HG03571 (cell line): ENCODE measurements at regions not wholly inside any gene's neighbourhood (a gene's known extent, or its start where the extent isn't known, plus 50 kb on each side); places are given as distances from the start of the nearest gene placed in this dataset.

Experiments used
- ATAC-seq: cut with Tn5 transposase; IDR thresholded peaks from one replicate; pipeline ENCODE4 v1.9.1; 2021; ENCODE audit not compliant: unreplicated experiment

- ATAC-seq, result no peak
Measured at GRCh38 chr2:242022550-242023290, 153.2 kb downstream of the RTP5 start.

DNA sequence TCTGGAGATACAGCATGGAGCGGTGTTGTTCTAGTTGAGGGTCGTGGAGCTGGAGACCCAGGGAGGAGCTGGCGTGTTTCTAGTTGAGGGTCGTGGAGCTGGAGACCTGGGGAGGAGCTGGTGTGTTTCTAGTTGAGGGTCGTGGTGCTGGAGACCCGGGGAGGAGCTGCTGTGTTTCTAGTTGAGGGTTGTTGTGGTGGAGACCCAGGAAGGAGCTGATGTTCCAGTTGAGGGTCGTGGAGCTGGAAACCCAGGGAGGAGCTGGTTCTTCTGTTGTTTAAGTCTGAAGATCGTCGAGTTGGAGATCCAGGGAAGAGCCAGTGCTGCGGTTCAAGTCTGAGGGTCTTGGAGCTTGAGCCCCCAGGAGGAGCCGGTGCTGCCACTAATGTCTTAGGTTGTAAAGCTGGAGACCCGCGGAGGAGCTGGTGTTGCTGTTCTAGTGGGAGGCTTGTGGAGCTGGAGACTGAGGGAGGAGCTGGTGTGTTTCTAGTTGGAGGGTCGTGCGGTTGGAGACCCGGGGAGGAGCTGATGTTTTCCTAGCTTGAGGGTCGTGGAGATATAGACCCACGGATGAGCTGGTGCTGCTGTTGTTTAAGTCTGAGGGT lies 155.3 kb downstream of the RTP5 start:
- ATAC-seq, result no peak

GRCh38 chr2:242027676-242028450 lies 158.3 kb downstream of the RTP5 start:
- ATAC-seq, result no peak

- no peak for ATAC-seq
Measured at GRCh38 chr2:242029422-242030225, 160.1 kb downstream of the RTP5 start.

DNA sequence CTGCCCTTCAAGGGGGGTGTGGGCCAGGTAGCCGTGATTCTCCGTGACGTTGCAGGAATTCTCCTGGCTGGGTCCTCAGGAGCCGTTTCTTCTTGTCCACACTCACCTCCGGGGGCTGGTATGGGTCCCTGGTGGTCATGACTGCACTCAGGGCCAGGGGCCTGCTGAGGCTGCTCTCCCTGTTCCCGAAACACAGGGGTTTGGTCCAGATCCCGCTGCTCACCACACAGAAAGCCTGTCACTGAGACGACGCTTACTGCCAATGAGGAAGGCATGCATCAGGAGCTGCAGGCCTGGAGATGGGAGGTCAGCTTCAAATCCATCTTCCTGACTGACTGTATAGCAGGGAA lies 160.7 kb downstream of the RTP5 start:
- no peak for ATAC-seq

DNA sequence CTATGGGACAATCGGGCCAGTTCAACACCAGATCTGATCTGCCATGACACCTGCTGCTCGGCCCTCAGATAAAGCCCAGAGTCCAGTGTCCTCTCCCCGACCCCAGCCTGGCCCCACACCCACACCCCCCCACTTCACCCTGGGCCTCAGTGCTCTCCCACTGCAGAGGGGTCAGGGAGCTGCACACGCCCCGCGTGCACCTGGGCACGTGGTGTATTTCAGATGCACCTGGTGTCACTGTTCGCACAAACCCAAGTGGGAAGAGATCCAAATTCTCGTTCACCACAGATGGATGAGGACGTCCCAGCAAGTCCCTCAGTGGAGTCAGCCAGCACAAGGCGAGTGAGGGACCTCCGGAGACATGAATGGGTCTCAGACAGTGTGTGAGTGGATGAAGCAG lies 161.3 kb downstream of the RTP5 start:
- no peak for ATAC-seq

GRCh38 chr2:242031481-242032019 lies 162.0 kb downstream of the RTP5 start:
- ATAC-seq, result no peak

DNA sequence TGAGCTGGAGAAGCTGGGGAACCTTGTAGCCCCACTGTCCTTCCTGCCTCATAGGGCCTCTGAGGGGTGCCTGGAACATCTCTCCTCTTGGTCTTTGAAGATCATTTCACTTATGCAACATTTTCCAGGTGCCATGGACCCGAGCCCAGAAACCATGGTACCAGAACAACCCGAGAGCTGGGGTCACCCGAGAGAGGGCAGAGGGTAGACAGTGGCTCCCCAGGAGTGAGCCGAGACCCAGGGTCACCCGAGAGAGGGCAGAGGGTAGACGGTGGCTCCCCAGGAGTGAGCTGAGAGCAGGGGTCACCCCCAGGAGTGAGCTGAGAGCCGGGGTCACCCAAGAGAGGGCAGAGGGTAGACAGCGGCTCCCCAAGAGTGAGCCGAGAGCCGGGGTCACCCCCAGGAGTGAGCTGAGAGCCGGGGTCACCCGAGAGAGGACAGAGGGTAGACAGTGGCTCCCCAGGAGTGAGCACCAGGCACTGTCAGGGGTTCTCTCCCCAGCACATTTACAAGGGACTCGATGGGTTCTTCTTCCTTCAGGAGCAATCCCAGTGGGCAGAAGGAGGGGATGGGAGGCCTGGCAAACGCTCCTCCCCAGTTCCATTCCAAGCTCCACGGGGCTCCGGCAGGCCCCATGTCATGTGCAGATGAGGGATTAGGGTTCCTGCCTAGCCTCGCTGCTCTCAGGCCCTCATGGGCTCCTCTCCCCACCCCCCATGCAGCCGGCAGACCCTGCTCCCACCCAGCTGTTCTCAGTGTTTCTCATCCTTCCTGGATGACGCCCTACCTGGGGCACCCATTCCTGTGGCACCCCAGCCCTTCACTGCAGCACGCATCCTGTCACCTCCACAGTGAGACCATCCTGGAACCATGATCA lies 163.5 kb downstream of the RTP5 start:
- no peak for ATAC-seq

- no peak for ATAC-seq
Measured at GRCh38 chr2:242034138-242034537, 164.6 kb downstream of the RTP5 start.

- no peak for ATAC-seq
Measured at GRCh38 chr2:242034996-242035814, 165.7 kb downstream of the RTP5 start.

DNA sequence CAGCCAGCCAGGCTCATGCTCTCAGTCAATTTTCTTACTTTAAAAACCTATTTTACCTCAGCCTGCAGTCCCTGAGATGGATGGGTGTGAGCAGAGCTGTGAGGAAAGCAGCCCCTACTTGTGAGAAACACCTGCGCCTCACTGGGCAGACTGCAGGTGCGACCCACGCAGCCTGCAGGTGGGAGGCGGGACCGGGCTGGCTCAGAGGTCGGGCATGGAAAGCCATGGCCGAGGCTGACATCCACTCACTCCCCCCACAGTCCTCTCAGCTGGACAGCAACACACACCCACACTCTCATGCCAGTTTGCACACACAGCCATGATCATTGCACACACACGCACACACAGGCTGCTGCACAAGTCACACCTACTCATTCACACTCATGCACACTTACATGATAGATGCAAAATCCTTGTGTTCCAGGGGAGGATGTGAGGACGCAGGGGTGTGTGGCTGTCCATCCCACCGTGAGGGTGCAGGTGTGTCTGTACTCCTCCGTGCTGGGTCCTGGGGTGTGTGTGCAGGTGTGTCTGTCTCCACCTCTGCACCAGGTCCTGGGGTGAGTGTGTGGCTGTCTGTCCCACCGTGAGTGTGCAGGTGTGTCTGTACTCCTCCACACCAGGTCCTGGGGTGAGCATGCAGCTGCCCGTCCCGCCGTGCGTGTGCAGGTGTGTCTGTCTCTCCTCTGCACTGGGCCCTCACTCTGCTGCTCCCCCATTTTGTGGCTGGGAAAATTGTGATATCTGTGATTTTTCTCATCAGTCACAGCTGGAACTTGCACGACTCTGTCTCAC lies 166.5 kb downstream of the RTP5 start:
- ATAC-seq, result no peak

DNA sequence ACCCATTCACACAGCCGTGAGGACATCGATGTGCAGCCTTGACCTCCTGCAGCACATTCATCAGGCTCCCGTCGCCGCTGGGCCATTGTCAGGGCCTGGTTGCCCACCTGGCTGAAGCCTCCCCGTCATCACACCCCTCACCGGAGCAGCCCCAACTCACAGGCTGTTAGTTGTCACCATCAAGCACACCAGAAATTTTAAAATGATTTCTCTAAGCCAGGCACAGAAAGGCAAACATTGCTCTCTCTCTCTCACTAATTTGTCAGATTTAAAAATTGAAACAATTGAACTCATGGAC lies 167.1 kb downstream of the RTP5 start:
- no peak for ATAC-seq

DNA sequence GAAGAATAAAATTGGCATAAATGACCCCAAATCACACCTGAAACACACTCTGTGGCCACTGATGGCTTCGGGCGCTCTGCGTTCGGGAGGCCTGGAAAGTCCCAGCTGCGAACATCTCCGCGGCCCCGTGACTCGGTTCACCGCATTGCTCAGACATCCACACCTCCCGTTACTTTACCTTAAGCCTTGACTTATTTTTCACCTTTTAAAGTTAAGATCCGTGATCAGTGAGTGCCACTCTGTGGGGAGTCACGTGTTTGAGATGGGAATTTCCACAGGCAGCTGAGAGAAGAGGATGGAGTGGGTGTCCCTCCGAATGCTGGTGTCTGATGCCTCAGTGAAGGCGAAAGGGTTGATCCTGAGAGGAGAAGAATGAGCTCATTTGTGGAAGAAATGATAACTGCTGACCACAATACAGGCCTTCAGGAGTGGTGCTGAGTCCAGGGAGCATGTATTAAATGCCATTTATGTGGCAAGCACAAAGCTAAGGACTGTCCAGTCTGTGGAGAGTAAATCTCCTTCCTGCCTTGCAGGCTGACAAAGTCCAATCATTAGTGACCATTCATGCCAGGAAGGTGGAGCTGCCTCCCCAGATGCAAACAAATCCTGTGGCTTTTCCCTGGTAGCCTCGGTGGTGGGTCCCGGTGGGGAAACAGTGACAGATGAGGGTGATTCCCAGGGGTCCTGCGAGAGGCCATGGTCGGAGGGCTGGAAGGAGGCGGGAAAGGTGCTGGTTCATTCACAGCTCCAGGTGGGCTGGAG lies 168.8 kb downstream of the RTP5 start:
- no peak for ATAC-seq

DNA sequence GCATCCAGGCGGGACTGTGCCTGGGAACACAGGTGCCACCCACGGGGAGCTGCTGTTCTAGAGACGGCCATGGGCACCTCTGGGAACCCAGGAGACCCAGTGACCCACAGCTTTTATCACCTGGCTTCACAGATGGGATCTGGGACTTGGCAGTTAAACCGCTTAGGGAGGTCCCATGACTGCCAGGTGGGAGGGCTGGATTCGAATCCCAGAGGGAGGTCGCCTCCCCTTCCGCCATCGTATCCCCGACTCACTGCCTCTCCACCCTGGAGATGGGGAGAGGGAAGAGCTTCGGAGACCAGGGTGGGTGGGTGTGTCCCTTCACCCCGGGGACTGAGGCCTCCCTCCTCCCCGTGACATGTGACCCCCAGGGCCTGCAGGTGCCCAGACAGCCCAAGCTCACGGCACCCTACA lies 169.4 kb downstream of the RTP5 start:
- no peak for ATAC-seq

- no peak for ATAC-seq
Measured at GRCh38 chr2:242040303-242040655, 170.8 kb downstream of the RTP5 start.

DNA sequence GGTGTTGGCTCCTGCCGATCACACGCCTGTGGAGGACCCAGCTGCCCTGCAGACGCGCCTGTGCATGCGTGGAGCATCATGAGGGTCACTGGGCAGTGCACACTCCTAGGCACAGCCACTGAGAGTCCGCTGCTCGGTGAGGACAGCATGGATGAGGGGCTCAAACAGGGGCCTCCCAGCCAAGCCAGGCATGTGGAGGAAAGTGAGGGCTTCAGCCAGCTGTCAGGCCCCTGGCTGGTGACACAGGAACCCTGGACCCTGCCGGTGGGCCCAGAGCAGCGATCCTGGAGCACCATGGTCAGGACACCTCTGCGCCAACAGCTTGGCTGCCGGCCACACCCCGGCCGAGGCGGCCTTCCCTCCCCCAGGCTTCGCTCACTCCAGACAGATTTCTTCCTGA lies 171.2 kb downstream of the RTP5 start:
- ATAC-seq, result no peak

DNA sequence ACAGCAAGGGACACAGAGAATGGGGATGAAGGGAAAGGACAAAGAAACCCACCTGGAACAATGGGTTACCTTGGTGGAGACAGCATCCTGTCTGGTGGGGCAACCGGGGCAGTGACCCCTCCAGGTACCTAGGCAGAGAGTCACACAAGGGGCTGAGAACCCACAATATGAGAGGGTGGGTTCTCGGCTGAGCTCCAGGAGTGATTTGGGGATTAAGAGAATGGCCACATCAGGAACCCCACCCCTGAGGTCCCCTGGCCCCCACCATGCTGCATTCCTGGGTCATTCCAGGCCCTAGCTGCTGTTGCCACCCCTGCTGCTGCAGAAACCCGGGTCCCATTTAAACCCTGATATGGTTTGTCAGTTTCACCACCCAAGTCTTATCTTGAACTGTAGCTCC lies 172.3 kb downstream of the RTP5 start:
- ATAC-seq, result no peak
